A549 (cell line): ENCODE measurements at regions not wholly inside any gene's neighbourhood (a gene's known extent, or its start where the extent isn't known, plus 50 kb on each side); places are given as distances from the start of the nearest gene placed in this dataset.
"Not testable (repeated sequence)": the region's sequence is repeated elsewhere in the genome, so short reads cannot be mapped to it uniquely, and the experiment has no call there.

Source experiments
- ATAC-seq, 2 experiments: fragments of 200-7000 bp in 1 of 2; fragments of >200 bp in 1 of 2; cut with Nextera tagmentation in 1 of 2; cut with Tn5 transposase in 1 of 2; 3 replicates each; pipeline versions ENCODE4 v1.8.0 to v1.9.1; 2018 to 2020; ENCODE audit warnings: mild to moderate bottlenecking in 1 of 2, moderate library complexity in 1 of 2
- CTCF ChIA-PET: fragments of 300-600 bp; sonication (Branson Sonifier 250); formaldehyde crosslinking; extraction: SDS; loops from one replicate; lab custom pipeline; 2021; ENCODE audit warnings: antibody characterized with exemption, inconsistent platforms; lab: Yijun Ruan, JAX
- POLR2A ChIA-PET: fragments of 350-600 bp; formaldehyde crosslinking; extraction: SDS; loops from one replicate; lab custom pipeline; 2021; ENCODE audit warnings: antibody characterized with exemption, inconsistent platforms; lab: Yijun Ruan, JAX
- DNase-seq, 2 experiments: peaks; one replicate each; pipeline versions ENCODE4 v3.0.0 to v3.0.0-alpha.2; 2011 to 2016; ENCODE audit warnings: low read depth in 1 of 2, low spot score in 1 of 2
- FAIRE-seq: peaks from 2 replicates; lab custom pipeline; 2011; peaks lifted over from hg19 to GRCh38; lab: Jason Lieb, UNC
- H3K27ac ChIP-seq, 2 experiments: fragments of >200 bp; sonication (Bioruptor Twin); formaldehyde crosslinking; 3 replicates each; pipeline ENCODE4 v1.5.1; 2016 to 2017
- H3K4me1 ChIP-seq: fragments of >200 bp; sonication (Bioruptor Twin); formaldehyde crosslinking; 3 replicates; pipeline ENCODE4 v1.6.1; 2016
- H3K4me2 ChIP-seq: fragments of >200 bp; sonication (Bioruptor Twin); formaldehyde crosslinking; 3 replicates; pipeline ENCODE4 v1.6.1; 2016
- H3K4me3 ChIP-seq: fragments of >200 bp; sonication (Bioruptor Twin); formaldehyde crosslinking; 3 replicates; pipeline ENCODE4 v1.5.1; 2016
- H3K9me3 ChIP-seq: fragments of >200 bp; sonication (Bioruptor Twin); formaldehyde crosslinking; 3 replicates; pipeline ENCODE4 v1.6.1; 2016
- ATOH8 ChIP-seq: fragments of 250-450 bp; sonication (Bioruptor Pico); IDR thresholded peaks from 2 replicates; pipeline ENCODE4 v1.5.0; 2020; ENCODE audit warnings: low read depth, mild to moderate bottlenecking, moderate library complexity
- BCL3 ChIP-seq: fragments of >200 bp; sonication (Bioruptor Twin); formaldehyde crosslinking; IDR thresholded peaks from 3 replicates; pipeline ENCODE4 v1.6.1; 2016
- BHLHE40 ChIP-seq: IDR thresholded peaks from 2 replicates; pipeline ENCODE4 v1.6.1; 2012; ENCODE audit warnings: low read depth, low read length, inconsistent platforms
- CBX2 ChIP-seq: fragments of 200-600 bp; sonication (generic); IDR thresholded peaks from 2 replicates; pipeline ENCODE4 v1.6.1; 2016; ENCODE audit warnings: low read depth, mild to moderate bottlenecking, borderline replicate concordance
- CEBPB ChIP-seq, 2 experiments: fragments of >200 bp in 1 of 2; sonication (Bioruptor Twin) in 1 of 2; formaldehyde crosslinking in 1 of 2; IDR thresholded peaks; 2 replicates each; pipeline ENCODE4 v1.6.1; 2012 to 2016
- CHD4 ChIP-seq: fragments of 200-600 bp; sonication (generic); IDR thresholded peaks from 2 replicates; pipeline ENCODE4 v1.6.1; 2016; ENCODE audit warnings: antibody characterized with exemption, mild to moderate bottlenecking, borderline replicate concordance
- E2F6 ChIP-seq: IDR thresholded peaks from 2 replicates; pipeline ENCODE4 v1.6.1; 2012; ENCODE audit warnings: low read depth, borderline replicate concordance
- EHF ChIP-seq: fragments of 250-450 bp; sonication (Bioruptor Pico); IDR thresholded peaks from 2 replicates; pipeline ENCODE4 v1.5.0; 2020; ENCODE audit warnings: mild to moderate bottlenecking
- ESRRA ChIP-seq: fragments of 150-350 bp; IDR thresholded peaks from 2 replicates; pipeline ENCODE4 v1.6.1; 2014; ENCODE audit warnings: mild to moderate bottlenecking, low read length, borderline replicate concordance
- FOSL2 ChIP-seq, 2 experiments: fragments of 450-650 bp in 1 of 2; fragments of >200 bp in 1 of 2; sonication (Bioruptor Twin) in 1 of 2; formaldehyde crosslinking; IDR thresholded peaks; 2 replicates each; pipeline versions ENCODE4 v1.5.0 to v1.6.1; 2016 to 2020; ENCODE audit warnings: mild to moderate bottlenecking in 1 of 2, moderate library complexity in 1 of 2
- FOXS1 ChIP-seq: fragments of 250-450 bp; sonication (Bioruptor Pico); IDR thresholded peaks from 2 replicates; pipeline ENCODE4 v1.5.0; 2020; ENCODE audit warnings: mild to moderate bottlenecking, moderate library complexity
- HDAC2 ChIP-seq: fragments of 200-600 bp; sonication (generic); IDR thresholded peaks from 2 replicates; pipeline ENCODE4 v1.6.1; 2016
- HES2 ChIP-seq: fragments of >200 bp; sonication (Bioruptor Twin); formaldehyde crosslinking; IDR thresholded peaks from 2 replicates; pipeline ENCODE4 v1.6.1; 2016
- HEYL ChIP-seq: fragments of 250-450 bp; sonication (Bioruptor Pico); IDR thresholded peaks from 2 replicates; pipeline ENCODE4 v1.8.0; 2021; ENCODE audit warnings: mild to moderate bottlenecking, moderate library complexity
- HOXA7 ChIP-seq: fragments of 250-450 bp; sonication (Bioruptor Pico); IDR thresholded peaks from 2 replicates; pipeline ENCODE4 v1.5.0; 2020; ENCODE audit warnings: mild to moderate bottlenecking, moderate library complexity
- HOXB13 ChIP-seq: fragments of 250-450 bp; sonication (Bioruptor Pico); IDR thresholded peaks from 2 replicates; pipeline ENCODE4 v1.5.0; 2020; ENCODE audit warnings: low read depth, mild to moderate bottlenecking, moderate library complexity
- JUN ChIP-seq, 2 experiments: fragments of >200 bp; sonication (Bioruptor Twin); formaldehyde crosslinking; IDR thresholded peaks; 2 replicates in 1 of 2; 3 replicates in 1 of 2; pipeline ENCODE4 v1.6.1; 2016 to 2017
- JUNB ChIP-seq: fragments of >200 bp; sonication (Bioruptor Twin); formaldehyde crosslinking; IDR thresholded peaks from 2 replicates; pipeline ENCODE4 v1.6.1; 2016
- KDM1A ChIP-seq: fragments of 200-600 bp; sonication (generic); IDR thresholded peaks from 2 replicates; pipeline ENCODE4 v1.6.1; 2016; ENCODE audit warnings: low read depth, mild to moderate bottlenecking
- KDM5A ChIP-seq: fragments of 200-600 bp; sonication (generic); IDR thresholded peaks from 2 replicates; pipeline ENCODE4 v1.6.1; 2016; ENCODE audit warnings: antibody characterized with exemption, mild to moderate bottlenecking
- MAFK ChIP-seq: fragments of 450-650 bp; IDR thresholded peaks from 2 replicates; pipeline ENCODE4 v1.6.1; 2014; ENCODE audit not compliant: partially characterized antibody
- NPAS2 ChIP-seq: fragments of 250-450 bp; sonication (Bioruptor Pico); IDR thresholded peaks from 2 replicates; pipeline ENCODE4 v1.8.0; 2022; ENCODE audit warnings: mild to moderate bottlenecking, moderate library complexity, borderline replicate concordance
- RAD21 ChIP-seq, 2 experiments: fragments of >200 bp in 1 of 2; sonication (Bioruptor Twin) in 1 of 2; formaldehyde crosslinking in 1 of 2; IDR thresholded peaks in 1 of 2; conservative IDR thresholded peaks in 1 of 2; 2 replicates in 1 of 2; 3 replicates in 1 of 2; pipeline ENCODE4 v1.6.1; 2012 to 2018; ENCODE audit warnings: inconsistent platforms in 1 of 2
- RNF2 ChIP-seq: fragments of 200-600 bp; sonication (generic); IDR thresholded peaks from 2 replicates; pipeline ENCODE4 v1.6.1; 2016; ENCODE audit warnings: low read depth, mild to moderate bottlenecking, antibody characterized with exemption, moderate library complexity, borderline replicate concordance
- SREBF2 ChIP-seq: fragments of 450-650 bp; IDR thresholded peaks from 2 replicates; pipeline ENCODE4 v1.6.1; 2014; ENCODE audit warnings: mild to moderate bottlenecking, moderate library complexity
- ZC3H11A ChIP-seq: fragments of 450-650 bp; IDR thresholded peaks from 2 replicates; pipeline ENCODE4 v1.6.1; 2014; ENCODE audit warnings: antibody characterized with exemption, mild to moderate bottlenecking
- ZFP36 ChIP-seq: fragments of 450-650 bp; IDR thresholded peaks from 2 replicates; pipeline ENCODE4 v1.6.1; 2014; ENCODE audit warnings: borderline replicate concordance; ENCODE audit not compliant: partially characterized antibody
- ZSCAN20 ChIP-seq: fragments of 250-450 bp; sonication (Bioruptor Pico); IDR thresholded peaks from 2 replicates; pipeline ENCODE4 v1.8.0; 2022; ENCODE audit warnings: mild to moderate bottlenecking, moderate library complexity
- WGBS: methylation state at CpG from one replicate; pipeline ENCODE4 v1.1.6; 2017; ENCODE audit errors: missing lambda C conversion rate; 5-methylcytosine and 5-hydroxymethylcytosine counted together

GRCh38 chr4:94084155-94084554 lies 123.5 kb upstream of the SMARCAD1 start:
- Histone ChIP-seq H3K4me2 (no peak overlapping the region), H3K27ac (no peak overlapping the region), H3K9me3 (no peaks in the 10 kb centered on the region), H3K4me1 (no peaks in the 10 kb centered on the region), H3K4me3 (no peak overlapping the region)
- no peak for DNase-seq
- WGBS, result 40% methylated on average over 3 of the region's 3 CpGs
- ChIA-PET CTCF (no interaction called here), POLR2A (no interaction called here)
- no peak for ATAC-seq
- no peak for FAIRE-seq
- TF ChIP-seq RAD21 (conservative IDR thresholded peaks at IDR 0.05 in 1 of 2, IDR thresholded peaks at IDR 0.05 in 1 of 2) (no peak), ATOH8 (CRISPR knock-in tag) (no peak), BHLHE40 (no peak), FOXS1 (CRISPR knock-in tag) (no peak), MAFK (no peak), SREBF2 (no peak), HES2 (no peak), CHD4 (no peak), FOSL2 (IDR thresholded peaks at IDR 0.05) (no peak), FOSL2 (CRISPR knock-in tag; IDR thresholded peaks at IDR 0.05) (no peak), CEBPB (IDR thresholded peaks at IDR 0.05) (no peak)
- TF ChIP-seq, all 56 proteins: peak for 0

GRCh38 chr4:94099141-94099540 lies 108.5 kb upstream of the SMARCAD1 start:
- DNase-seq, CTCF ChIA-PET, FAIRE-seq, H3K9me3 ChIP-seq, H3K4me2 ChIP-seq, H3K4me3 ChIP-seq, POLR2A ChIA-PET, ATAC-seq, H3K27ac ChIP-seq, H3K4me1 ChIP-seq: not testable (repeated sequence)
- 8% methylated on average over 5 of the region's 8 CpGs for WGBS

GRCh38 chr4:94112644-94113043 lies 95.0 kb upstream of the SMARCAD1 start:
- DNase-seq (no peak), ATAC-seq (no peak), FAIRE-seq (no peak)
- Histone ChIP-seq H3K4me1 (no peaks in the 10 kb centered on the region), H3K27ac (no peak overlapping the region), H3K4me3 (no peak overlapping the region), H3K9me3 (0 out of 3 replicates have a peak, but pooled peaks cover 3% of the 10 kb centered on the region), H3K4me2 (no peak overlapping the region)
- TF ChIP-seq HDAC2, result no peak
- TF ChIP-seq EHF (CRISPR knock-in tag), result no peak
- TF ChIP-seq CBX2, result no peak
- TF ChIP-seq JUNB, result no peak
- no peak for TF ChIP-seq FOSL2 (IDR thresholded peaks at IDR 0.05)
- no peak for TF ChIP-seq FOSL2 (CRISPR knock-in tag; IDR thresholded peaks at IDR 0.05)
- TF ChIP-seq CEBPB (IDR thresholded peaks at IDR 0.05), result no peak
- TF ChIP-seq MAFK, result no peak
- no peak for TF ChIP-seq E2F6
- TF ChIP-seq JUN (IDR thresholded peaks at IDR 0.05), result no peak
- TF ChIP-seq ZC3H11A, result no peak
- ChIA-PET POLR2A (no interaction called here), CTCF (interaction anchor here (0.5 kb wide), 1 partner anchor 156 kb away, joined by 4 read pairs; no protein-coding TSS in a partner anchor)
- 8% methylated on average over 1 of the region's 1 CpG for WGBS

- no peak for ATAC-seq
- POLR2A ChIA-PET, result no interaction called here
- Histone ChIP-seq H3K9me3 (no peaks in the 10 kb centered on the region), H3K4me3 (no peak overlapping the region), H3K4me1 (no peaks in the 10 kb centered on the region), H3K4me2 (no peak overlapping the region), H3K27ac (no peak overlapping the region)
- no peak for TF ChIP-seq EHF (CRISPR knock-in tag)
- TF ChIP-seq KDM1A, result no peak
- no peak for TF ChIP-seq KDM5A
- no peak for TF ChIP-seq HEYL
- TF ChIP-seq HOXA7, result no peak
- no peak for TF ChIP-seq RNF2
- TF ChIP-seq CEBPB (IDR thresholded peaks at IDR 0.05), result no peak
- no peak for TF ChIP-seq ZSCAN20 (CRISPR knock-in tag)
- no peak for TF ChIP-seq FOXS1 (CRISPR knock-in tag)
- TF ChIP-seq SREBF2, result no peak
- TF ChIP-seq ZFP36, result no peak
- no peak for TF ChIP-seq ESRRA
- no peak for TF ChIP-seq JUNB
- TF ChIP-seq BCL3, result no peak
- TF ChIP-seq HOXB13 (CRISPR knock-in tag), result no peak
- TF ChIP-seq NPAS2 (CRISPR knock-in tag), result no peak
- 55% methylated on average over 2 of the region's 2 CpGs for WGBS
- no peak for FAIRE-seq
- no peak for DNase-seq
- CTCF ChIA-PET, result no interaction called here
Measured at GRCh38 chr4:94115687-94116086, 92.0 kb upstream of the SMARCAD1 start.
